Panc1 (cell line): ENCODE measurements at regions not wholly inside any gene's neighbourhood (a gene's known extent, or its start where the extent isn't known, plus 50 kb on each side); places are given as distances from the start of the nearest gene placed in this dataset.

Source experiments
- CTCF ChIP-seq: fragments of 450-650 bp; IDR thresholded peaks from 2 replicates; pipeline ENCODE4 v1.5.1; 2017; ENCODE audit warnings: mild to moderate bottlenecking
- POLR2AphosphoS5 ChIP-seq: IDR thresholded peaks from 2 replicates; pipeline ENCODE4 v1.6.1; 2012; ENCODE audit warnings: mild to moderate bottlenecking, low read depth, low read length, moderate library complexity
- REST ChIP-seq, 2 experiments: IDR thresholded peaks; 2 replicates each; pipeline ENCODE4 v1.6.1; 2011 to 2012; ENCODE audit warnings: low read depth in 2 of 2, control low read depth in 1 of 2, low read length in 1 of 2, mild to moderate bottlenecking in 1 of 2, moderate library complexity in 1 of 2; ENCODE audit not compliant: insufficient read depth in 1 of 2

GRCh38 chr2:19070886-19071285, 287.5 kb downstream of the OSR1 start:
- TF ChIP-seq CTCF (no peak), REST (IDR thresholded peaks at IDR 0.05; ENCODE audit: insufficient read depth in 1 of 2, low read depth in 2 of 2, low read length in 1 of 2) (no peak), POLR2AphosphoS5 (no peak)
